HG03060 (cell line): ENCODE measurements at regions not wholly inside any gene's neighbourhood (a gene's known extent, or its start where the extent isn't known, plus 50 kb on each side); places are given as distances from the start of the nearest gene placed in this dataset.

Source experiments
- ATAC-seq: cut with Tn5 transposase; IDR thresholded peaks from one replicate; pipeline ENCODE4 v1.9.1; 2021; ENCODE audit warnings: low read depth, moderate number of reproducible peaks; ENCODE audit not compliant: unreplicated experiment

DNA sequence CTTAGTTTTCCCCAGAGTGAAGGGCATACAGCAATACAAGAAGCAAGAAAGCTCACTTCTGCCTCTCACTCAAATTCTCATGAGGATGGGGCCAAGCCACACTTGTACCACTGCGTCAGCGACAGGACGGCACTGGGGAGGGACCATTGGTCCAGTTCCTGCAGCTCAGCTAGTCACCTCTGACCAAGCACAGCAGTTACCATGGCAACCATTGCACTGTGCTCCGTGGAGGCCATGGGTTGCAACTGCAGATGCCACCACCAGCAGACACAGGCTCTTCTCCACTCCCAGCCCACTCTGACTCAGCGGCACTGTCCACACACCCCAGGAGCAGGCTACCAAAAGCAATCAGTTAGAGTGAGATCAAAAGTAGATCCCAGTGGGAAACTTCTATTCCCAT, 441.1 kb upstream of the ARID1B start:
- ATAC-seq, result no peak

DNA sequence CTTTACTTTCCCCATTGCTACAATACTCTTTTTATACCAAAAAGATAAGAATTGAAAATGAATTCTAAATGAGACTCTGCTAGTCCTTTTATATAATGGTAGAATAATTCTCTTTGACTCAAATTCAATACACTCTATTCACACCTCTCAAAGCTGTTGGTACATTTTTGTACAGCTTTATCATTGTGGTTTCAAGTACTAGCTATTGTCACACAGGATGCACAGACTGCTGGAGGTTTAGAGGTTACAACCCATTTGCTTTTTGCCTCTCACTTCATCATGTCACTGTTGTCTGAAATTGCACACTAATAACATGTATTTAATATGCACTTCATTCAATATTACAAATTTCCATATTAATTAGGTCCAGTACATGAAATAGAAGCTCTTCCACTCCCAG, 442.2 kb upstream of the ARID1B start:
- no peak for ATAC-seq

GRCh38 chr6:156319707-156320106, 457.5 kb upstream of the ARID1B start:
- ATAC-seq, result no peak

DNA sequence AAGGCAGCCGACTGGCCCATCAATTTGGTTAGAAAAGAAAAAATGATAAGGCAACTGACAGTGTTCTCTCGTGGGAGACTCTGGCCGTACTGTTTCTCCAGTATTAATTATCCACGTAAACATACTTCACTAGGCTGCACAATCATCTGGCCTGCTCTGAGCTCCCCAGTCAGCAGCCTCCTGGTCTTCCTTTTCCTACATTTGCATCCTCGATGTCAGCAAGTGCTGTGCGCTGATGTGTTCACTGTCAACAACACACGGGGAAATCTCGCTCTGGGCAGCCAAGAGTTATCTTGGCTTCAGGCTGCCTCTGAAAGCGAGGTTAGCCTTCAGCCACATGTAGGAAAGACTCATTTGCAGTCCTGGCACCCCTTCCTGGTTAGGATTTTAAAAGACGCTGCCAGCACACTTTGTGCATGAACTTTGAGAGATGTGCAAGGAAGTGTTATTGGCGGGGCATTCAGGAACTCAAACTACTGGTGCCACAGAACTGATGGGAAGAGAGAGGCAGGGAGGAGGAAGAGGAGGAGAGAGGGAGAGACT, 460.5 kb upstream of the ARID1B start:
- ATAC-seq, result no peak

GRCh38 chr6:156315146-156315545, 462.0 kb upstream of the ARID1B start:
- no peak for ATAC-seq

GRCh38 chr6:156313037-156313436, 464.1 kb upstream of the ARID1B start:
- ATAC-seq, result no peak

DNA sequence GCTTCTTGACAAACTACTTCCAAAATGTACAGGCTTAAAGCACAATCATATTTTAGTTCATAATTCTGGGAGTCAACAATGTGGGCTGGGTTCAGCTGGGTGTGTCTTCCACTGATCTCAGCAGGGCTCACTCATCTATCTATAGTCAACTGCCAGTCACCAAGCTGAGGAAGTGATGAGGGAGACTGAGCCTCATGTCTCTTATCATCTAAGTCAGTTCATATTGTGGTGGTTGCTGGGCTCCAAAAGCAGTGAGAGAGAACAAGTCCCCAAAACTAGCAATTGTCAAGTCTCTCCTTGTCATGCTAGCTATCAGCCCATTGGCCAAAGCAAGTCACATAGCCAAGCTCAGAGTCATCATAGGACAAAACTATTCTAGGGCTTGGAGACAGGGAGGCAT, 465.9 kb upstream of the ARID1B start:
- no peak for ATAC-seq

GRCh38 chr6:156310701-156311100, 466.5 kb upstream of the ARID1B start:
- ATAC-seq, result no peak

- ATAC-seq, result no peak
These were observed 468.2 kb upstream of the ARID1B start for GRCh38 chr6:156309017-156309416.

DNA sequence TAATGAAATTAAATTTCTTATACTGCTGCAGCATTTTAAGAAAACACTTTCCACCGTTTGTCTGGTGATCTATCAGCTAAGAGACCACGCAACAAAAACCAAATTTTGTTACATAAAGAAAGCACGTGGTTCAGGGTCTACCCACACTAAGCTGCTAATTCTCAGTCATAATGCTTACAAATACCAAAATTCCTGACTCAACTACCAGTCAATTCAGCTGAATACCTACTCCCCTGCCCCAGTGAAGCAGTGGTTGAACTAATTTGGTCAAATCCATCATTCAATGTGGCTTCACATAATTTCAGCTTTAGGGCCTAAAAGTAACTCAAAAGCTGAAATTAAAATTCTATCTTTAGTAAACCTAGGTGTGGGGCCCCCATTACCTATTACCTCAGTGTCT, 468.6 kb upstream of the ARID1B start:
- ATAC-seq, result no peak

DNA sequence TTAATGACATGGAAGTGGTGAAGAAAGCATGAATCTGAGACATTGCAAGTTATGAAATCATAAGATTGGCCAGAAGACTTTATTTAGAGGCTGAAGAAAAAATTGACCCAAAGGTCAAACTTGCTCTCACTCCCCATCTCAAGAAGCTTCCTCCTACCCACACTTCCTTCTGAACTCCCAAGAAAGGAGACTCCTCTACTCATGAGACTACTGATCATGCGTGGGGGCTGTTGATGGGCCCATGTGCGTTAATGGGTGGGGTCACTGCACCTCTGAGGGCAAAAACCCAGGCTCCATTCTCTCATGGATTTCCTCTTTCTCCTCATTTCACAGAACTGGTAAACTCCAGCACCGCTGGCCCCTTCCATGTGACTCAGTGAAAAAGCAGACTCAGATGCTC, 470.6 kb upstream of the ARID1B start:
- no peak for ATAC-seq

- no peak for ATAC-seq
These were observed 494.1 kb upstream of the ARID1B start for GRCh38 chr6:156283091-156283490.

DNA sequence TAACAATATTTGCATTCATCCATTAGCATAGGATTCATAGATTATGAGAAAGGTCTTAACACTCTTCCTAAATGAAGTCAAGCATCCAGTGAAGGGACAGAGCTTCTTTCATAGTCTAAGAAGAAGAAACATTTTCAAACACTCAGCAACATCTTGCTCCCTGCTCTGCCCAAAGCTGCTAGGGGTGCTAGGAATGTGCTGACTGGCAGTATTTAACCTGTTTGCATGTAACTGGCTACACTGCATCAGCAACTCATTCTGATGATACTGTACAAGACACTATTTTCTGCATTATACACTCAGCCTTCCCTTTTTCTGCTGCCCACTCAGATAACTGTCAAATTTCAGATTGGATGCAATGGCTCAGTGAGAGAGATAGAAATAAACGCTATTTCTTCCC, 495.1 kb upstream of the ARID1B start:
- ATAC-seq, result no peak

- ATAC-seq, result no peak
These were observed 495.9 kb upstream of the ARID1B start for GRCh38 chr6:156281266-156281665.

GRCh38 chr6:156280065-156280464, 497.1 kb upstream of the ARID1B start:
- ATAC-seq, result peak; percentile 49

DNA sequence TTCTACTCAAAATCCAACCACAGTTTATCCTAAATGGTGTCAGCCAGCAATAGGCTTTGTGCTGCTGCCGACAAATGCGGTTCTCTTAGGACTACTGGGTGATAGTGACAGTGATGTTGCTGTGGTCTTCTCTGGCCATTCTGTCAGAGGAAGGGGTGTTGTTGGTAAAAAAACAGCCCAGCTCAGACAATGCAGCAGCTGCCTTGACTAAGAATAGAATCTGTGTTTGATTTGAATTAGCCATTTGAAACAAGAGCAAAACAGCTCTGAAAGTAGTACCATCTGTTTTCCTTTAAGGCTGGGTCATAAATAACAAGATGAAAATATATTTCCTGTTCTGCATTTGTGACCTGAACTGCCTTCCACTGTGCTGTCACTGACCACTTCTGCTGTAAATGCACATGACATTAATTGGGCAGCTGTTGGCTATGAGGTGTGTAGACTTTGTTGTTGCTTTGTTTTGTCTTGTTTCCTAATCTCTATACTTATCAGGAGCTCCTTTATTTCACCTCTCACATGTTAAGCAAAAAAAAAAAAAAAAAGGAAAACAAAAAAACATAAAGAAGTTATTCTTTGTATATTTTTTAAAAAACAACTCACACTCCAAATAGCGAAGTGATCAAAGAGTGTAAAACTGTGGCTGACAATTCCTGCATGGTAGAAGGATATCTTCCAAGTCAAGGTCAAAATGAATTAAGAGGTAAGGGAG, 497.8 kb upstream of the ARID1B start:
- no peak for ATAC-seq

DNA sequence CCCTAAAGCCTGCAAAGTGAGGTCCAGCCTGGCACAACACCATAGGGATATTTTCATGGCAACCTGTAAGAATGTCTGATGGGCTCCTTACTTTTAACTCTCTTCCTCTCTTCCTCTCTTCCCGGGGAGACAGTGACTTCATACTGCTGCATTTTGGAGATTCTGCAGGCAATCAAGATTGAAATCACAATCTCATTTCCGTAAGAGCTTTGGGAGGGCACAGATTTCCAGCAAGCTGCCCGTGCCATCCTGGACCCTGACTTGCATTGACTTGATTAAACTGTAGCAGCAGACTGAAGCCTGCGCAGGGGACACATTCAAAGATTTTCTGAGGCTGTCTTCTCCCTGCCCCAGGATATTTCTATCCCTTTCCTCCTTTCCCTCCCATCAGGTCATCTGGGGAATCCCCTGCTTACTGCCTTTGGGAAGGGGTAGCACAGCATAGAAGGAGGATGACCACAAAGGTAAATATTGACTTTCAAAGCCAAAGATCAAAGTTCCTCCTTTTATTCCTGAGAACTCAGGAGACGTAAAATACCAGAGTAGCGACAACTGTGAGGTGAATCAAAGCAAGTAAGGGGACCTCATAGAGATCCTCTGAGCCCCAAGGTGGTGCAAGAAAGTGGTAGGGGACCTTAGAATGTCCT, 504.0 kb upstream of the ARID1B start:
- no peak for ATAC-seq

DNA sequence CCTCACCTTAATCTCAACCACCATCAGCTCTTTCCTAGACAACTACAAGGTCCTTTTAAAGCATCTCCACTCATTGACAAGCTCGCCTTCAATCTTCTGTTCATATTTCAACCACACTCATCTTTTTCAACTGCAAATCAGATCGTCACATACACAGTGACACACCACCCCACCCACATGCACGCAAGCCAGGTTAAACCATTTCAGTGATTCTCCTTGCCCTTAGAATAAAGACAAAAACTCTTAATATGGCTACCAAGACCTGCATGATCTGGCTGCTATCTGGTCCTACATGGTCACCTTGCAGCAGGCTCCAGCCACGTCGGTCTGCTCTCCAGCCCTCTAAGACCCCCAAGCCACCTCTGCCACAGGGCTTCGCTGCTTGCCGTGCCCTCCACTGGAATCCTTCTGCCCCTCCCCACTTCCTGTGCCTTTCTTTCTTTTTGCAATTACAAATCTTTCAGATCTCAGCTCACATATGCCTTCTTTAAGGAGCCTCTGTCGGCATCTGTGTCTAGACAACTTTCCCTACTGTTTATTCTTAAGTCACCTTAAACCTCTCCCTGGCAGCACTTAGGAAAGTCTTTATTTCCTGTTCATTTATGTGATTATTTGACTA, 507.3 kb upstream of the ARID1B start:
- no peak for ATAC-seq

GRCh38 chr6:156268849-156269248, 508.3 kb upstream of the ARID1B start:
- ATAC-seq, result no peak

- ATAC-seq, result no peak
These were observed 515.2 kb upstream of the ARID1B start for GRCh38 chr6:156262014-156262413.

- no peak for ATAC-seq
These were observed 516.4 kb upstream of the ARID1B start for GRCh38 chr6:156260815-156261214.

- no peak for ATAC-seq
These were observed 518.2 kb upstream of the ARID1B start for GRCh38 chr6:156258981-156259380.
